ENCODE measurements at regions not wholly inside any gene's neighbourhood (a gene's known extent, or its start where the extent isn't known, plus 50 kb on each side); places are given as distances from the start of the nearest gene placed in this dataset.
"Not testable (repeated sequence)": the region's sequence is repeated elsewhere in the genome, so short reads cannot be mapped to it uniquely, and the experiment has no call there.

DNA sequence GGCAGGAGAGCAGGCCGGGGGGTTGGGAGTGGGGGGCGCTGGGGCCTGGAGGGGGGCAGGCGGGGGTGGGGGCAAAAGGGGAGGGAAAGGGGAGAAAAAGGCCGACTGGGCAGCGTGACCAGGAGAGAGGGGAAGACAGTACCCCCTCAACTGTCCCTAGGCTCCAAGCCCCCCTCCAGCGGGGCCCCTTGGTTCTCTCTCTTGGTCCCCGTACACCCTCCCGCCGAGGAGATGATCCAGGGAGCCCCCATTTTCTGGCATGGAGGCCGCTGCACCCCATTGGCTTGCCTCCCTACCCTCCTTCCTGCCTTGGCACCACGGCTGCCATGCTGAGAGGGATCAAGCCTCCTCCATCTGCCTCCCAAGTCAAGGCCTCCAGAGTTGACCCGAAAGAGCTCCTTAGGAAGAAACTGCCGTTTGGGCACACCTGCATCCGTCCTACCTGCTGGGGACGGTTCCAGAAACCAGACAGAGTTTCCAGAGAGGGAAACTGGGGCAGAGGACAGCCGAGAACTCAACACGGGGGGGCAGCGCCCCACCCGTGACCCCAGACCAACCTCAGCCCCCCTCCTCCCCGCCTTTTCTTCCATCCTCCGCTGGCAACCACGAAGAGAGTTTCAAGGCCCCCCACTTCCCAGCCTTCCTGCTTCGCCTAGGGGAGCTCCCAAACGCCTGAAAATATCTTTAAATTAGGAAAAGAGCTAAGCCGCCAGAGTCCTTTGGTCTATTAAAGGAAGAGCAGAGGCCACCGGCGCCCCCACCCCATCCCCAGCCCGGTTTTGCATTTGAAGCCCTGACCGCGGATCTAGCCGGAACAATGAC, 155.9 kb downstream of the CRLF3 start:
- POLR2A ChIA-PET; H3K36me3 Mint-ChIP-seq (ENCODE audit: low read depth); H3K27me3 Mint-ChIP-seq (ENCODE audit: low read depth); H3K9me3 Mint-ChIP-seq (ENCODE audit: insufficient read depth); H3K4me1 Mint-ChIP-seq (ENCODE audit: low read depth); DNase-seq; ATAC-seq; H3K27ac Mint-ChIP-seq; H3K4me3 Mint-ChIP-seq; CTCF ChIA-PET: not testable (repeated sequence)

DNA sequence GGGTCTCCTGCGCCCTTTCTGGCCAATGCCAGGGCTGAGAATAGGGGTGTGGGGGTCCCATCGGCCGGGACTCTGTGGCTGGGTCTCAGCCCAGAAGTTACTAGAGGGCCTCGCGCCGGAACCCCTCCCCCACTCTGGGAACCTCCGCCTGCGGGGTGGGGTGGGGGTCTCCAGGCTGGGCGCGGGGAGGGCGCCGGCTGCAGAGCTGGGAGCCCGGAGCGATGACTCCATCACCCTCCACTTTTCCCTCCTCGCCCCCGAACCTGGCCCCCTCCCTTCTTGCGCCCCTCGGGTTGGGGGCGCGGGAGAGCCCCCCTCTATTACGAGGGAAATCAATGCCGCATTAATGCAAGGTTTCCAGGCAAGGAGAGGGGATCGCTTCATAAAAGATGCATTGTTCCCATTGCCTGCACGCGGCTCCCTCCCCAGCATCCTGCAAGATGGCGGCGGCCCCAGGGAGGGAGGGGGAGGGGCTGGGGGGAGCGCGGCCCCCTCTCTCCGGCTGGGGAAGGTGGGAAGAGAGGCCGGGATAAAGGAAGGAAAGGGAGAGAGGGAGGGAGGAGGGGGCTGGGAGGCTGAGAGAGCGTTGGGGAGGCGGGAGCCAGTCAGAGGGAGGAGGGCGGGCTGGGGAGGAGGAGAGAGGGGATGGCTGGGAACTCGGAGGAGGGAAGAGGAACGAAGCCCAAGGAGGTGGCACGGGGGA, 156.7 kb downstream of the CRLF3 start:
- POLR2A ChIA-PET; H3K9me3 Mint-ChIP-seq (ENCODE audit: insufficient read depth); H3K27ac Mint-ChIP-seq; H3K4me1 Mint-ChIP-seq (ENCODE audit: low read depth); H3K27me3 Mint-ChIP-seq (ENCODE audit: low read depth); H3K36me3 Mint-ChIP-seq (ENCODE audit: low read depth); CTCF ChIA-PET; DNase-seq: not testable (repeated sequence)
- H3K4me3 Mint-ChIP-seq = peak overlapping the region; percentile 31
- peak; percentile 37 for ATAC-seq

DNA sequence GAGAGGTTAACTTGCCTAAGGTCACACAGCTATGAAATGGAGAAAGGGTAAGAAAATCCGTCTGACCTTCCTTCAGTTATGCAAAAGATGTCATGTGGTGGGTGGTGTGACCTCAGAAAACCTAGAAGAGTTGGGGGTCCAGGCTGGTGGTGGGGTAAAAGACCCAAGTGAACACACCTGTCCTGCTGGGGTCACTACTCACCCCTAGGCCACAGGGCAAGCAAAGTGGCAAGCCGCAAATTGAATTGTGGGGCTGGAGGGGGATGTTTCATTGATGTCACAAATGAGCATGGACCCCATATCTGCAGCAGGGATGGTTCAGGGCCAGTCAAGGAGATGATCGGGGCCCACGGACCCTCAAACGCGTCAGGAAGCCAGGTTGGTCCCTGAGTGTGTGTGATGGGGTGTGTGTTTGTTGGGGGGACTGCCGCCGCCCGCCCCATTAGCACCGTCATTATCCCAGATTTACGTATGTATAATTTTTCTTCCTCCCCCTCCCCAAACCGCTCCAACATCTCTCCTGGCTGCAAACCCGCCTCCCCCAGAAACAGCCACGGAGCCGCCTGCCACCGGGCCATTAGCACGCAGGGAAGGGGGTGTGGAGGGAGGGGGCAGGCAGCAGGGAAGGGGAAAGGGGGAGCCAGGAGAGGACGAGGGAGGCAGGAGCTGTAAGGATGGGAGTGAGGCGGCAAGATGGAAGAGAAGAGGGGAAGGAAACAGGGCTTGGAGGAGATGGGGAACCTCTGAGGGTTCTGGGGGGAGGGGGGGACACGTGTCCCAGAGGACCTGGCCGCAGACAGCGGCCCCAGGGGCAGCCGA, 157.4 kb downstream of the CRLF3 start:
- H3K27ac Mint-ChIP-seq = peak overlapping the region; percentile 25
- H3K36me3 Mint-ChIP-seq (ENCODE audit: low read depth); DNase-seq; H3K27me3 Mint-ChIP-seq (ENCODE audit: low read depth); POLR2A ChIA-PET; CTCF ChIA-PET; H3K9me3 Mint-ChIP-seq (ENCODE audit: insufficient read depth); ATAC-seq; H3K4me1 Mint-ChIP-seq (ENCODE audit: low read depth); H3K4me3 Mint-ChIP-seq: not testable (repeated sequence)

DNA sequence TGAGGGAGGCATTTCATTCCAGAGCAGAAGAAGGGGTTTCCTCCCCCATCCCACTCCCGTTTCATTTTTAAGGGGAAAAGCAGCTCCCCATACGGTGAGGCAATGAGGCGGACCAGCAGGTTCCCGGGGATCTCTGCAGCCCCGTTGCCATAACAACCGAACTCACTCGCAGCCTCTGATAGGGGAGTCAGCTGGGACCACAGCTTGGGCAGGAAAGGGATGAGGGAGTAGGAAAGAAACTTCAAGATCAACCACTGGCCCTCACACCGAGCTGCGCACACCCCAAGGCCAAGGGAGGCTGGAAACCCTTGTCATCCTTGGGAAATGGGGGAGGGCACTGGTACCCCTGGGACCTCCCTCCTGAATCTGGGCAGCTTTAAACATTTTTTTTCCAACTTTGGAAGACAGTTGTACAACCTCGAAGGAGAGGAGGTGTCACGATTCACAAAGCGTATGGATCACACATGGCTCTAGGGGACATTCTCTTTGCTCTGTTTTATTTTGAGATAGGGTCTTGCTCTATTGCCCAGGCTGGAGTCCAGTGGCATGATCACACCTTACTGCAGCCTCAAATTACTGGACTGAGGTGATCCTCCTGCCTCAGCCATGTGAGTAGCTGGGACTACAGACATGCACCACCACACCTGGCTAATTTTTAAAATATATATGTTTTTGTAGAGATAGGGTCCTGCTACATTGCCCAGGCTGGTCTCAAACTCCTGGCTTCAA, 160.6 kb downstream of the CRLF3 start:
- CTCF ChIA-PET; H3K4me3 Mint-ChIP-seq; H3K4me1 Mint-ChIP-seq (ENCODE audit: low read depth); DNase-seq; H3K36me3 Mint-ChIP-seq (ENCODE audit: low read depth); H3K27ac Mint-ChIP-seq; H3K9me3 Mint-ChIP-seq (ENCODE audit: insufficient read depth); H3K27me3 Mint-ChIP-seq (ENCODE audit: low read depth); POLR2A ChIA-PET: not testable (repeated sequence)
- peak; percentile 53 for ATAC-seq

DNA sequence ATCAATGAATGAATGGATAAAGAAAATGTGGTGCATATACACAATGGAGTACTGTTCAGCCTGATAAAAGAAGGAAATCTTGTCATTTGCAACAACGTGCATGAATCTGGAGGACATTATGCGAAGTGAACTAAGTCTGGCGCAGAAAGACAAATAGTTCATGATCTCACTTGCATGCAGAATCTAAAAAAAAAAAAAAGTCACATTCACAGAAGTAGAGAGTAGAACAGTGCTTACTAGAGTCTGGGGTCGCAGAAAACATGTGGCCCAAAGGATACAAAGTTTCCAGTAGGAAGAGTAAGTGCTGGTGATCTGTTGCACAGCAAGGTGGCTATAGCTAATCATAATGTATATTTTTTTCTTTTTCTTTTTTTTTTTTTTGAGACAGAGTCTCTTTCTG, 167.3 kb downstream of the CRLF3 start:
- DNase-seq; H3K4me1 Mint-ChIP-seq (ENCODE audit: low read depth); H3K4me3 Mint-ChIP-seq; POLR2A ChIA-PET; ATAC-seq; CTCF ChIA-PET; H3K9me3 Mint-ChIP-seq (ENCODE audit: insufficient read depth); H3K36me3 Mint-ChIP-seq (ENCODE audit: low read depth); H3K27me3 Mint-ChIP-seq (ENCODE audit: low read depth); H3K27ac Mint-ChIP-seq: not testable (repeated sequence)

DNA sequence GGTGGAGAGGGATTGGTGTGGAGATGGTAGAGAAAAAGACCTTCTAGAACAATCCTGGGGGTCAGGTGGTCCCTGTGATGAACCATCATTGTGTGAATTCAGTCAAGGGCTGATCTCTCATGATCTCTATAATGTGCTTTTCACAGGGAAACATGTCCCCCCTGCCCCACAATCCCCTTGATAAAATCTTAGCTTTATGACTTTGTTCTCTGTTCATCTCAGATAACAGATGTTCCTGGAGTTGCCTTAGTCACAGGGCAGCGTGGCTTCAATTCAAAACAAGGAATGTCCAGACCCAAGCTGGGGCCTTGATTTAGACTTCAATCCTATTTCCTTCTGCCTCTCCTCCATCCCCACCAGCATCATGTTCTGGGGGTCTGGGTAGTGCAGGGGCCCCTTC, 171.5 kb downstream of the CRLF3 start:
- H3K4me3 Mint-ChIP-seq; CTCF ChIA-PET; POLR2A ChIA-PET; H3K4me1 Mint-ChIP-seq (ENCODE audit: low read depth); DNase-seq; H3K9me3 Mint-ChIP-seq (ENCODE audit: insufficient read depth); H3K27me3 Mint-ChIP-seq (ENCODE audit: low read depth); H3K36me3 Mint-ChIP-seq (ENCODE audit: low read depth); ATAC-seq; H3K27ac Mint-ChIP-seq: not testable (repeated sequence)

DNA sequence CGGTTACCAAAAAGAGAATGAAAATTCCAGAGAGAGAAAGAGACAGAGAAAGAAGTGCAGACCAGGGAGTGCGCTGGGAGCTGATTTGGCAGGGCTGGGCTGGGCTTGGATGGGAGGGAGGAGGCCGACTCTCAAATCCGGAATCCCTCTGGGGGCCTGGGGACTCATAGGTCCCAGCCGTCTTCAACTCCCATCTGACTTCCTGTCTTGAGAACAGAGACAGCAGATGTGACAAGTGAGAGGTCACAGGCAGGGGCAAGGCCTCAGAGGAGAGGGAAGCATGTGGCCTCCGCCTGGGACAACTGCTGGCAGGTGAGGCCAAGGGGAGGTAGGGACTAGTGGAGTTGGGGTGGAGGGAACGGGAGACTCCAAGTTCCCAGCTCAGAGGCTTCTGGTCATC, 172.9 kb downstream of the GOSR1 start:
- H3K9me3 Mint-ChIP-seq (ENCODE audit: insufficient read depth); H3K36me3 Mint-ChIP-seq (ENCODE audit: low read depth); POLR2A ChIA-PET: not testable (repeated sequence)

DNA sequence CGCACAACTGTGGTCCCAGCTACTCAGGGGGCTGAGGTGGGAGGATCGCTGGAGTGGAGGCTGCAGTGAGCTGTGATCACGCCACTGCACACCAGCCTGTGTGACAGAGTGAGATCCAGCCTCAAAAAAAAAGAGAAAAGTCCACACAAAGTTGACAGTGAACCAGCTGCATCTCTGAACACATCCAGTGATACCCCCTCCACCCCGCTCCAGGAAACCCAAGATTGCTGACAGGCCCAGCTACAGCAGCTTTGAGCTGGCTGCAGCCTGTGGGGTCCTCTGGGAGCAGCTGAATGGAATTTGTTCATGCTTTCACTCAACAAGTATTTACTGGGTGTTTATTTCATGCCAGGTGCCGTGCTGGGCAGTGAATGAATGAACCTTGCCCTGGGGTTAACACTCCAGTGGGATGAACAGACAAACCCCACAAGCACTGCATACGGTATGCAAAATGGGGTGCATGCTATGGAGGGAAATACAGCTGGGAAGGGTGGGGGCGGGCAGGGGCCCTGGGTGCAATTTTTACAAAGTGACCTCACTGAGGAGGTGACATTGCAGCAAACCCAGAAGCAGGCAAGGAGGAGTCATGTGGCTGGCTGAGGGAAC, 170.9 kb downstream of the GOSR1 start:
- H3K9me3 Mint-ChIP-seq (ENCODE audit: insufficient read depth); POLR2A ChIA-PET; H3K27ac Mint-ChIP-seq; H3K27me3 Mint-ChIP-seq (ENCODE audit: low read depth); DNase-seq; H3K4me1 Mint-ChIP-seq (ENCODE audit: low read depth); ATAC-seq; H3K4me3 Mint-ChIP-seq; CTCF ChIA-PET; H3K36me3 Mint-ChIP-seq (ENCODE audit: low read depth): not testable (repeated sequence)

More for the DNA sequence above, 172.9 kb downstream of the GOSR1 start:
- H3K4me1 Mint-ChIP-seq (ENCODE audit: low read depth); H3K4me3 Mint-ChIP-seq; ATAC-seq; CTCF ChIA-PET; H3K27me3 Mint-ChIP-seq (ENCODE audit: low read depth); H3K27ac Mint-ChIP-seq; DNase-seq: not testable (repeated sequence)

DNA sequence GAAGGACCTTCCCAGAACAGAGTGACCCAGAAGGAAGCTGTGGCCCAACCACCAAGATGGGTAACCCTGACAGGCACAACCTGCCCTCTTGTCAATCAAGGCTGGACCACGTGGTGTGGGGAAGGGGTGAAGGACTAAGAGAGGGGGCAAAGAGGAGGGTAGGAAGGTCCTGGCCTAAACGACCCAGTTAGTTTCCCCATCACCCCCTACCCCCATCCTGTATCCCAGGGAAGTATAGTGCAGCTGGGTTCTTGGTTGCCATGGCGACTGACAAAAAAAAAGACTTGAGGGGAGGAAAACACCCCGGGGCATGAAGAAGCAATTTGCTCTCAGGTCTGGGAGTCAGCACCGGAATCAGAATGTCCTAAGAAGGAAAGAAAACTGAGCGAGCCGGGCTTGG, 168.7 kb downstream of the GOSR1 start:
- H3K27me3 Mint-ChIP-seq (ENCODE audit: low read depth); DNase-seq; ATAC-seq; H3K9me3 Mint-ChIP-seq (ENCODE audit: insufficient read depth); H3K4me3 Mint-ChIP-seq; CTCF ChIA-PET; POLR2A ChIA-PET; H3K36me3 Mint-ChIP-seq (ENCODE audit: low read depth); H3K27ac Mint-ChIP-seq; H3K4me1 Mint-ChIP-seq (ENCODE audit: low read depth): not testable (repeated sequence)

DNA sequence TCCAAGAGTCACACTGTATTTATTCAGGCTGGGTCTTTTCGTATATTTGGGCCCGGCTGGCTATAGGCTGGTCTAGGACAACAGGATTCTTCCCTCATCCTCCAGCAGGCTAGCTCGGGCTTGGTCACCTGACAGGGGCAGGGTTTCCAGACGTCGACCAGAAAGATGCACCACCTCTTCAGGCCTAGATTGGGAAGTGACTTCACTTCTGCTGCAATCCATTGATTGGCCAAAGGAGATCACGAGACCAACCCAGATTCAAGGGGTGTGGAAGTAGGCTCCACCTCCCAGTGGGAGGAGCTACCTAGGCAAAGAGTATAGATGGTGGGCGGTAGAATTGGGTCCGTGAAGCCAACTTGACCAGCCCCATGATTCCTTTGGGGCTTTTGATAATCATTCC, 167.5 kb downstream of the GOSR1 start:
- H3K27me3 Mint-ChIP-seq (ENCODE audit: low read depth); CTCF ChIA-PET; H3K9me3 Mint-ChIP-seq (ENCODE audit: insufficient read depth); DNase-seq; H3K36me3 Mint-ChIP-seq (ENCODE audit: low read depth); H3K4me1 Mint-ChIP-seq (ENCODE audit: low read depth); H3K4me3 Mint-ChIP-seq; H3K27ac Mint-ChIP-seq; POLR2A ChIA-PET: not testable (repeated sequence)
- peak; percentile 82 for ATAC-seq

DNA sequence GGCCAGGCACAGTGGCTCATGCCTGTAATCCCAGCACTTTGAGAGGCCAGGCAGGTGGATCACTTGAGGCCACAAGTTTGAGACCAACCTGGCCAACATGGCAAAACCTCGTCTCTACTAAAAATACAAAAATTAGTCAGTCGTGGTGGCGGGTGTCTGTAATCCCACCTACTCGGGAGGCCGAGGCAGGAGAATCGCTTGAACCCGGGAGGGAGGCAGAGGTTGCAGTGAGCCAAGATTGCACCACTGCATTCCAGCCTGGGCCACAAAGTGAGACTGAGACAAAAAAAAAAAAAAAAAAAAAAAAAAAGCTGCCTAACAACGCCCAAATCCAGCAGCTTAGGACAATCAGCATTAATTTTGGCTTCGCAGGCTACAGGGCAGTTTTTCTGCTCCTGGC, 167.1 kb downstream of the GOSR1 start:
- CTCF ChIA-PET; POLR2A ChIA-PET; H3K27ac Mint-ChIP-seq; H3K9me3 Mint-ChIP-seq (ENCODE audit: insufficient read depth); ATAC-seq; H3K4me3 Mint-ChIP-seq; H3K27me3 Mint-ChIP-seq (ENCODE audit: low read depth); DNase-seq; H3K36me3 Mint-ChIP-seq (ENCODE audit: low read depth); H3K4me1 Mint-ChIP-seq (ENCODE audit: low read depth): not testable (repeated sequence)

Measured in activated CD8-positive, alpha-beta T cell treated with anti-CD3 and anti-CD28 coated beads, Interleukin-2, amount 10 ng/mL, durations not matched to agents 7 days and 5 days (primary cell).